Uterus (tissue), 2 donors: ENCODE measurements at regions not wholly inside any gene's neighbourhood (a gene's known extent, or its start where the extent isn't known, plus 50 kb on each side); places are given as distances from the start of the nearest gene placed in this dataset.

Experiments used
- CTCF ChIP-seq, 4 experiments: fragments of 200-600 bp in 2 of 4; fragments of 450-650 bp in 2 of 4; sonication (generic) in 2 of 4; IDR thresholded peaks; one replicate each; pipeline ENCODE4 v1.5.1; 2016 to 2019; ENCODE audit warnings: antibody characterized with exemption in 4 of 4, mild to moderate bottlenecking in 2 of 4, moderate library complexity in 1 of 4
- POLR2A ChIP-seq, 2 donors: fragments of 450-650 bp; IDR thresholded peaks; one replicate each; pipeline ENCODE4 v1.6.1; 2016; ENCODE audit warnings: antibody characterized with exemption in 2 of 2, mild to moderate bottlenecking in 1 of 2, moderate library complexity in 1 of 2

GRCh38 chr1:65042467-65042866 lies 76.1 kb upstream of the JAK1 start:
- TF ChIP-seq CTCF (IDR thresholded peaks at IDR 0.05) (no peak), POLR2A (IDR thresholded peaks at IDR 0.05) (no peak)
